ENCODE measurements at regions not wholly inside any gene's neighbourhood (a gene's known extent, or its start where the extent isn't known, plus 50 kb on each side); places are given as distances from the start of the nearest gene placed in this dataset.

GRCh38 chr3:181913254-181913653 lies 201.5 kb downstream of the SOX2 start:
- H3K9ac ChIP-seq (ENCODE audit: low read depth in 1 of 2, low read length in 2 of 2), result no peak overlapping the region
- no peak overlapping the region for H3K4me3 ChIP-seq (ENCODE audit: low read depth in 1 of 3, low read length in 3 of 3)
- H3K4me1 ChIP-seq (ENCODE audit: control insufficient read depth in 4 of 4, insufficient read depth in 4 of 4, low read length in 3 of 4), result no peaks in the 10 kb centered on the region
- H3K27ac ChIP-seq (ENCODE audit: low read depth in 1 of 2, low read length in 2 of 2), result no peak overlapping the region
- H3K9me3 ChIP-seq (ENCODE audit: control insufficient read depth in 4 of 4, low read length in 3 of 4), result no peaks in the 10 kb centered on the region
- no peak for DNase-seq (ENCODE audit: low spot score)
- peaks cover 0 to 2% (median 0%) of the 10 kb centered on the region in 4 donors for H3K27me3 ChIP-seq (ENCODE audit: control insufficient read depth in 4 of 4, insufficient read depth in 4 of 4, low read length in 3 of 4)
- WGBS, result 60% methylated on average over 2 of the region's 2 CpGs
- TF ChIP-seq, protein P1, sequence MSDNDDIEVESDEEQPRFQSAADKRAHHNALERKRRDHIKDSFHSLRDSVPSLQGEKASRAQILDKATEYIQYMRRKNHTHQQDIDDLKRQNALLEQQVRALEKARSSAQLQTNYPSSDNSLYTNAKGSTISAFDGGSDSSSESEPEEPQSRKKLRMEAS (IDR thresholded peaks at IDR 0.05), result no peak
- TF ChIP-seq JUND (IDR thresholded peaks at IDR 0.05) (no peak), TAF1 (conservative IDR thresholded peaks at IDR 0.05) (no peak), FOXA1 (IDR thresholded peaks at IDR 0.05) (no peak), NR2F2 (IDR thresholded peaks at IDR 0.05) (no peak), HNF4A (conservative IDR thresholded peaks at IDR 0.05) (no peak), FOXA2 (IDR thresholded peaks at IDR 0.05) (no peak), REST (IDR thresholded peaks at IDR 0.05) (no peak), RAD21 (IDR thresholded peaks at IDR 0.05) (no peak), SP1 (IDR thresholded peaks at IDR 0.05) (no peak), HNF4G (IDR thresholded peaks at IDR 0.05) (no peak), EGR1 (IDR thresholded peaks at IDR 0.05; ENCODE audit: low read depth in 2 of 2) (no peak), GABPA (IDR thresholded peaks at IDR 0.05 in 1 of 2, conservative IDR thresholded peaks at IDR 0.05 in 1 of 2) (no peak), RXRA (IDR thresholded peaks at IDR 0.05) (no peak), YY1 (IDR thresholded peaks at IDR 0.05) (no peak)
- TF ChIP-seq, protein P2, sequence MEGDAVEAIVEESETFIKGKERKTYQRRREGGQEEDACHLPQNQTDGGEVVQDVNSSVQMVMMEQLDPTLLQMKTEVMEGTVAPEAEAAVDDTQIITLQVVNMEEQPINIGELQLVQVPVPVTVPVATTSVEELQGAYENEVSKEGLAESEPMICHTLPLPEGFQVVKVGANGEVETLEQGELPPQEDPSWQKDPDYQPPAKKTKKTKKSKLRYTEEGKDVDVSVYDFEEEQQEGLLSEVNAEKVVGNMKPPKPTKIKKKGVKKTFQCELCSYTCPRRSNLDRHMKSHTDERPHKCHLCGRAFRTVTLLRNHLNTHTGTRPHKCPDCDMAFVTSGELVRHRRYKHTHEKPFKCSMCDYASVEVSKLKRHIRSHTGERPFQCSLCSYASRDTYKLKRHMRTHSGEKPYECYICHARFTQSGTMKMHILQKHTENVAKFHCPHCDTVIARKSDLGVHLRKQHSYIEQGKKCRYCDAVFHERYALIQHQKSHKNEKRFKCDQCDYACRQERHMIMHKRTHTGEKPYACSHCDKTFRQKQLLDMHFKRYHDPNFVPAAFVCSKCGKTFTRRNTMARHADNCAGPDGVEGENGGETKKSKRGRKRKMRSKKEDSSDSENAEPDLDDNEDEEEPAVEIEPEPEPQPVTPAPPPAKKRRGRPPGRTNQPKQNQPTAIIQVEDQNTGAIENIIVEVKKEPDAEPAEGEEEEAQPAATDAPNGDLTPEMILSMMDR (IDR thresholded peaks at IDR 0.05; ENCODE audit: low read depth, low read length, missing input control), result no peak
- TF ChIP-seq, protein P3, sequence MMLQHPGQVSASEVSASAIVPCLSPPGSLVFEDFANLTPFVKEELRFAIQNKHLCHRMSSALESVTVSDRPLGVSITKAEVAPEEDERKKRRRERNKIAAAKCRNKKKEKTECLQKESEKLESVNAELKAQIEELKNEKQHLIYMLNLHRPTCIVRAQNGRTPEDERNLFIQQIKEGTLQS (IDR thresholded peaks at IDR 0.05), result no peak
- TF ChIP-seq, protein P4, sequence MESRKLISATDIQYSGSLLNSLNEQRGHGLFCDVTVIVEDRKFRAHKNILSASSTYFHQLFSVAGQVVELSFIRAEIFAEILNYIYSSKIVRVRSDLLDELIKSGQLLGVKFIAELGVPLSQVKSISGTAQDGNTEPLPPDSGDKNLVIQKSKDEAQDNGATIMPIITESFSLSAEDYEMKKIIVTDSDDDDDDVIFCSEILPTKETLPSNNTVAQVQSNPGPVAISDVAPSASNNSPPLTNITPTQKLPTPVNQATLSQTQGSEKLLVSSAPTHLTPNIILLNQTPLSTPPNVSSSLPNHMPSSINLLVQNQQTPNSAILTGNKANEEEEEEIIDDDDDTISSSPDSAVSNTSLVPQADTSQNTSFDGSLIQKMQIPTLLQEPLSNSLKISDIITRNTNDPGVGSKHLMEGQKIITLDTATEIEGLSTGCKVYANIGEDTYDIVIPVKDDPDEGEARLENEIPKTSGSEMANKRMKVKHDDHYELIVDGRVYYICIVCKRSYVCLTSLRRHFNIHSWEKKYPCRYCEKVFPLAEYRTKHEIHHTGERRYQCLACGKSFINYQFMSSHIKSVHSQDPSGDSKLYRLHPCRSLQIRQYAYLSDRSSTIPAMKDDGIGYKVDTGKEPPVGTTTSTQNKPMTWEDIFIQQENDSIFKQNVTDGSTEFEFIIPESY (IDR thresholded peaks at IDR 0.05), result no peak
- H3K36me3 ChIP-seq (ENCODE audit: control insufficient read depth in 4 of 4, insufficient read depth in 3 of 4, low read depth in 1 of 4, low read length in 3 of 4), result no peaks in the 10 kb centered on the region
